ENCODE measurements at regions not wholly inside any gene's neighbourhood (a gene's known extent, or its start where the extent isn't known, plus 50 kb on each side); places are given as distances from the start of the nearest gene placed in this dataset.

DNA sequence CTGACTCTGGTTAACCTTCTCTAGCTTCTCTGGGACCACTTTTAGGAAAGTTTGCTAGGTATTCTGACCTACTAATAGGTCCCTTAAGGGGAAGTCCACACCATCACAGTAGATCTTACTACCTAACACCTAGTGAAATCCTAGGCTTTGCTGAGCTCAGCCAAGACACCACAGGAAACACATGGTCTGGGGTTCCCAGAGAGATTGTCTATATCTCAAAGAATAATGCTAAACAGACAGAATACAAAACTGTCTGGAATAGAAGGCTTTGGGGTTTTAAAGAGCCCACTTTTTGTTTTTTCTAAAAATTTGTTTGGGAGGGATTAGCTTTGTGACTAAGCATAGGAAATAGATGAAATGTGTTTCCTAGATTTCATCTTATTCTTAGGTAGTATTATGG lies 395.1 kb downstream of the ARHGEF28 start:
- TF ChIP-seq, protein P1, sequence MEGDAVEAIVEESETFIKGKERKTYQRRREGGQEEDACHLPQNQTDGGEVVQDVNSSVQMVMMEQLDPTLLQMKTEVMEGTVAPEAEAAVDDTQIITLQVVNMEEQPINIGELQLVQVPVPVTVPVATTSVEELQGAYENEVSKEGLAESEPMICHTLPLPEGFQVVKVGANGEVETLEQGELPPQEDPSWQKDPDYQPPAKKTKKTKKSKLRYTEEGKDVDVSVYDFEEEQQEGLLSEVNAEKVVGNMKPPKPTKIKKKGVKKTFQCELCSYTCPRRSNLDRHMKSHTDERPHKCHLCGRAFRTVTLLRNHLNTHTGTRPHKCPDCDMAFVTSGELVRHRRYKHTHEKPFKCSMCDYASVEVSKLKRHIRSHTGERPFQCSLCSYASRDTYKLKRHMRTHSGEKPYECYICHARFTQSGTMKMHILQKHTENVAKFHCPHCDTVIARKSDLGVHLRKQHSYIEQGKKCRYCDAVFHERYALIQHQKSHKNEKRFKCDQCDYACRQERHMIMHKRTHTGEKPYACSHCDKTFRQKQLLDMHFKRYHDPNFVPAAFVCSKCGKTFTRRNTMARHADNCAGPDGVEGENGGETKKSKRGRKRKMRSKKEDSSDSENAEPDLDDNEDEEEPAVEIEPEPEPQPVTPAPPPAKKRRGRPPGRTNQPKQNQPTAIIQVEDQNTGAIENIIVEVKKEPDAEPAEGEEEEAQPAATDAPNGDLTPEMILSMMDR (IDR thresholded peaks at IDR 0.05; ENCODE audit: borderline replicate concordance, extremely low read depth, low read length, poor library complexity, severe bottlenecking) = no peak
- TF ChIP-seq EZH2 (IDR thresholded peaks at IDR 0.05; ENCODE audit: borderline replicate concordance, low read depth, low read length, severe bottlenecking) = no peak
